ENCODE measurements at regions not wholly inside any gene's neighbourhood (a gene's known extent, or its start where the extent isn't known, plus 50 kb on each side); places are given as distances from the start of the nearest gene placed in this dataset.
"Not testable (repeated sequence)": the region's sequence is repeated elsewhere in the genome, so short reads cannot be mapped to it uniquely, and the experiment has no call there.

GRCh38 chr6:27014053-27014452, 233.4 kb upstream of the PRSS16 start:
- intact Hi-C loops (cut with micrococcal nuclease); H3K4me3 Mint-ChIP-seq; H3K9ac ChIP-seq (ENCODE audit: insufficient read depth, low read length, poor library complexity, severe bottlenecking); H2AFZ ChIP-seq (ENCODE audit: insufficient read depth, low read depth, low read length, poor library complexity, severe bottlenecking); H3K36me3 Mint-ChIP-seq; H3K4me1 ChIP-seq (ENCODE audit: control insufficient read depth in 1 of 2, insufficient read depth in 2 of 2, low read length in 2 of 2); H3K27ac Mint-ChIP-seq; H3K27me3 ChIP-seq (ENCODE audit: control insufficient read depth in 2 of 2, insufficient read depth in 2 of 2, low read length in 2 of 2); H3K36me3 ChIP-seq (replicated peaks in 1 of 2; ENCODE audit: control insufficient read depth in 1 of 2, insufficient read depth in 2 of 2, low read length in 2 of 2); H4K20me1 ChIP-seq (ENCODE audit: insufficient read depth, low read length); DNase-seq; H3K79me2 ChIP-seq (ENCODE audit: insufficient read depth, low read length); H3K27me3 Mint-ChIP-seq (ENCODE audit: low read depth in 3 of 3); H3K27ac ChIP-seq (ENCODE audit: low read depth in 1 of 2, low read length in 2 of 2); H3K4me2 ChIP-seq (replicated peaks; ENCODE audit: extremely low read depth, low read length, poor library complexity, severe bottlenecking); H3K4me3 ChIP-seq (replicated peaks in 1 of 3; ENCODE audit: low read depth in 2 of 3, low read length in 3 of 3); H3K4me1 Mint-ChIP-seq: not testable (repeated sequence)
- no CpG with 5 or more reads among the region's 2 CpGs for WGBS (ENCODE audit: insufficient coverage)
- peaks cover 0 to 11% of the 10 kb centered on the region in 2 donors for H3K9me3 ChIP-seq (replicated peaks in 1 of 2; ENCODE audit: control insufficient read depth in 1 of 2, insufficient read depth in 1 of 2, low read length in 2 of 2)
- peaks cover 16 to 45% (median 30%) of the 10 kb centered on the region in 7 donors for H3K9me3 Mint-ChIP-seq

DNA sequence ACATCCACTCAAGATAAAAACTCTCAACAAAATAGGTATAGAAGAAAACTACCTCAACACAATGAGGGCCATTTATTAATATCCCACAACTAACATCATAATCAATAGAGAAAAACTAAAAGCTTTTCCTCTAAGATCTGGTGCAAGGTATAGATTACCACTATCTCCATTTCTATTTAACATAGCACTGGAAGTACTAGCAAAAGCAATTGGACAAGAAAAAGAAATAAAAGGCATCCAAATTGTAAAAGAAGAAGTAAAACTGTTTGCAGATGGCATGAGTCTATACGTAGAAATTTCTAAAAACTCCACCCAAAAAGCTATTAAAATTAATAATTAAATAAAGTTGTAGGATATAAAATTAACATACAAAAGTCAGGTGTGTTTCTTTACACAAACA, 230.8 kb upstream of the PRSS16 start:
- Mint-ChIP-seq H3K36me3 (no peaks in the 10 kb centered on the region), H3K4me3 (no peak overlapping the region), H3K27me3 (ENCODE audit: low read depth in 3 of 3) (peaks cover 0 to 10% (median 9%) of the 10 kb centered on the region in 3 donors), H3K4me1 (peaks cover 11% of the 10 kb centered on the region), H3K9me3 (peaks cover 13 to 54% (median 26%) of the 10 kb centered on the region in 7 donors), H3K27ac (no peak overlapping the region)
- intact Hi-C loops (cut with micrococcal nuclease), result no loop called here
- no CpG with 5 or more reads among the region's 1 CpG for WGBS (ENCODE audit: insufficient coverage)
- Histone ChIP-seq H4K20me1 (ENCODE audit: insufficient read depth, low read length) (no peaks in the 10 kb centered on the region), H3K27me3 (ENCODE audit: control insufficient read depth in 2 of 2, insufficient read depth in 2 of 2, low read length in 2 of 2) (peaks cover 0 to 4% of the 10 kb centered on the region in 2 donors), H3K4me3 (replicated peaks in 1 of 3; ENCODE audit: low read depth in 2 of 3, low read length in 3 of 3) (no peak overlapping the region), H3K79me2 (ENCODE audit: insufficient read depth, low read length) (no peaks in the 10 kb centered on the region), H2AFZ (ENCODE audit: insufficient read depth, low read depth, low read length, poor library complexity, severe bottlenecking) (no peak overlapping the region), H3K9ac (ENCODE audit: insufficient read depth, low read length, poor library complexity, severe bottlenecking) (no peak overlapping the region), H3K36me3 (replicated peaks in 1 of 2; ENCODE audit: control insufficient read depth in 1 of 2, insufficient read depth in 2 of 2, low read length in 2 of 2) (no peaks in the 10 kb centered on the region), H3K27ac (ENCODE audit: low read depth in 1 of 2, low read length in 2 of 2) (no peak overlapping the region), H3K4me1 (ENCODE audit: control insufficient read depth in 1 of 2, insufficient read depth in 2 of 2, low read length in 2 of 2) (peaks cover 6 to 11% of the 10 kb centered on the region in 2 donors), H3K4me2 (replicated peaks; ENCODE audit: extremely low read depth, low read length, poor library complexity, severe bottlenecking) (no peak overlapping the region), H3K9me3 (replicated peaks in 1 of 2; ENCODE audit: control insufficient read depth in 1 of 2, insufficient read depth in 1 of 2, low read length in 2 of 2) (peaks cover 6 to 11% of the 10 kb centered on the region in 2 donors)
- DNase-seq, result no peak
- TF ChIP-seq, protein P1, sequence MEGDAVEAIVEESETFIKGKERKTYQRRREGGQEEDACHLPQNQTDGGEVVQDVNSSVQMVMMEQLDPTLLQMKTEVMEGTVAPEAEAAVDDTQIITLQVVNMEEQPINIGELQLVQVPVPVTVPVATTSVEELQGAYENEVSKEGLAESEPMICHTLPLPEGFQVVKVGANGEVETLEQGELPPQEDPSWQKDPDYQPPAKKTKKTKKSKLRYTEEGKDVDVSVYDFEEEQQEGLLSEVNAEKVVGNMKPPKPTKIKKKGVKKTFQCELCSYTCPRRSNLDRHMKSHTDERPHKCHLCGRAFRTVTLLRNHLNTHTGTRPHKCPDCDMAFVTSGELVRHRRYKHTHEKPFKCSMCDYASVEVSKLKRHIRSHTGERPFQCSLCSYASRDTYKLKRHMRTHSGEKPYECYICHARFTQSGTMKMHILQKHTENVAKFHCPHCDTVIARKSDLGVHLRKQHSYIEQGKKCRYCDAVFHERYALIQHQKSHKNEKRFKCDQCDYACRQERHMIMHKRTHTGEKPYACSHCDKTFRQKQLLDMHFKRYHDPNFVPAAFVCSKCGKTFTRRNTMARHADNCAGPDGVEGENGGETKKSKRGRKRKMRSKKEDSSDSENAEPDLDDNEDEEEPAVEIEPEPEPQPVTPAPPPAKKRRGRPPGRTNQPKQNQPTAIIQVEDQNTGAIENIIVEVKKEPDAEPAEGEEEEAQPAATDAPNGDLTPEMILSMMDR (IDR thresholded peaks at IDR 0.05), result no peak

GRCh38 chr6:27018401-27018800, 229.1 kb upstream of the PRSS16 start:
- not testable (repeated sequence) for DNase-seq; H3K79me2 ChIP-seq (ENCODE audit: insufficient read depth, low read length); H4K20me1 ChIP-seq (ENCODE audit: insufficient read depth, low read length)

More at GRCh38 chr6:27018401-27018800, 229.1 kb upstream of the PRSS16 start:
- H3K27me3 Mint-ChIP-seq (ENCODE audit: low read depth in 3 of 3); H3K36me3 ChIP-seq (replicated peaks in 1 of 2; ENCODE audit: control insufficient read depth in 1 of 2, insufficient read depth in 2 of 2, low read length in 2 of 2); H3K27me3 ChIP-seq (ENCODE audit: control insufficient read depth in 2 of 2, insufficient read depth in 2 of 2, low read length in 2 of 2); H2AFZ ChIP-seq (ENCODE audit: insufficient read depth, low read depth, low read length, poor library complexity, severe bottlenecking); H3K4me3 Mint-ChIP-seq; H3K9ac ChIP-seq (ENCODE audit: insufficient read depth, low read length, poor library complexity, severe bottlenecking); intact Hi-C loops (cut with micrococcal nuclease); H3K4me3 ChIP-seq (replicated peaks in 1 of 3; ENCODE audit: low read depth in 2 of 3, low read length in 3 of 3); H3K36me3 Mint-ChIP-seq; H3K27ac ChIP-seq (ENCODE audit: low read depth in 1 of 2, low read length in 2 of 2); H3K4me2 ChIP-seq (replicated peaks; ENCODE audit: extremely low read depth, low read length, poor library complexity, severe bottlenecking): not testable (repeated sequence)
- Mint-ChIP-seq H3K27ac (peak overlapping the region in 1 of 7 donors; percentile 57), H3K4me1 (peaks cover 11% of the 10 kb centered on the region), H3K9me3 (peaks cover 13 to 47% (median 25%) of the 10 kb centered on the region in 7 donors)
- WGBS (ENCODE audit: insufficient coverage), result 100% methylated on average over 5 of the region's 6 CpGs
- Histone ChIP-seq H3K4me1 (ENCODE audit: control insufficient read depth in 1 of 2, insufficient read depth in 2 of 2, low read length in 2 of 2) (peaks cover 6 to 11% of the 10 kb centered on the region in 2 donors), H3K9me3 (replicated peaks in 1 of 2; ENCODE audit: control insufficient read depth in 1 of 2, insufficient read depth in 1 of 2, low read length in 2 of 2) (peaks cover 6 to 11% of the 10 kb centered on the region in 2 donors)
